HG03135 (cell line): ENCODE measurements at regions not wholly inside any gene's neighbourhood (a gene's known extent, or its start where the extent isn't known, plus 50 kb on each side); places are given as distances from the start of the nearest gene placed in this dataset.

ENCODE experiments used
- ATAC-seq: cut with Tn5 transposase; IDR thresholded peaks from one replicate; pipeline ENCODE4 v1.9.1; 2021; ENCODE audit warnings: mild to moderate bottlenecking, moderate library complexity; ENCODE audit not compliant: unreplicated experiment

DNA sequence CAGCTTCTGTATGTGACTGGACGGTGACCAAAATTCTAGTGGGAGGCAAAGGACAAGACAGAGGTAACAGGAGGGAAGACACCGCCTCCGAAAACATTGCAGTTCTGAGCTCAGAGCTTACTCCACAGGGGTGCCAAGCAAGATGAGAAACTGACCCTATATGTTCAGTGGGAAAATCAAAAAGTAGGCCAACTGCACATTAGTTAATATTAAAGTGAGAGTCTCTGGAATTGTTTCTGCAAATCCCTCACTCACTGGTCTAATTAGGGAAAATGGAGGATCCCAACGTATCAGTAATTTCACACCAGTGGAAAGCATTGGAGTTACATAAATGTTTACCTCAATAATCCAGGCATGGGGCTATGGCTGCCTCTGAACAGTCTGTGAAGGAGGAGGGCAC, 313.3 kb upstream of the KCNH8 start:
- no peak for ATAC-seq

DNA sequence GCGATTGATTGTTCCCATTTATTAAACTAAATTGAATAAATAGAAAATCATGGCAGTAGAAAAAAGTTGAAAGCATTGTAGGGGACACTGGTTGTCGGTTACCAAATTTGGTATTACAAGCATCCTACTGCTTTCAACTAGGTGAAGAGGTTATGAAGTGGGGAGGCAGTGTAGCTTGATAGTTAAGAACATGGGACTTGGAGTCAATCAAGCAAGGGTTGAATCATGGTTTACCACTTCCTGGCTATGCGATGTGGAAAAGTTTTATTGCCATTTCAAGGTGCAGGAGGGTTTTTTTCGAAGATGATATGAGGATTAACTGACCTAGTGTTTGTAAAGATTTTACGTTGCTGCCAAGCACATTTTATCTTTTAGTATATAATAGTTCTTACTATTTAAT, 318.2 kb upstream of the KCNH8 start:
- no peak for ATAC-seq

DNA sequence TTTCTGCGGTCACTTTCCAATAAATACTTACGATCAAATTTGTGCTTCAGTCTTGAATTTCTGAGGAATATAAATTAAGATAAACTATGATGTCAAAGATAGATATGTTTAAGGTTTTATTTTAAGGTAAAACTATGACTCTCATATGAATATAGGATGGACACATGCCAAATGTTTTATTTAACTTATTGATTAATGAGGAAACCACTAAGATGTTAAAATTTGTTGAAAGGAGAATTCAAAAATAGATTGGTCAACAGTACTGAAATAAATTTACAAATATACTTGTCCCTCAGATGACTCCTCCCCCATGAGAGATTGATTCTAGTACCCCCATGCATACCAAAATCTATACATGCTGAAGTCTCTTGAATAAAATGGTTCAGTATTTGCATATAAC, 319.7 kb upstream of the KCNH8 start:
- no peak for ATAC-seq

DNA sequence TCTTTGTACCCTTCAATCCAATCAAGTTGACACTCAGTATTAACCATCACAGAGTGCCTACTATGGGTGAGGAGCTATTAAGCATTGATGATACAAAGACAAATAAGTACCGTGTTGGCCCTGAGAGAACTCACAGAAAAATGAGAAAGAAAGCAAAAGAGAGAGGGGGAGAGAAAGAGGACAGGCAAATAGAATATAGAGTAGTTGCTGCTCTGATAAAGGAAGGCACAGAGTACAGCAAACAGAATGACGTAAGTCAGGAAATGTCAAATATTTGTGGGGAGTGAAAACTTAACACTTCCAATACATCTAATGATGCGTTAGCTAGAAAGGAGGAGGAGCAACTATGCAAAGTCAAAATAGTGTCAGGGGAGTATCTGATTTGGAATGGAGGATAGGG, 320.6 kb upstream of the KCNH8 start:
- ATAC-seq: no peak

DNA sequence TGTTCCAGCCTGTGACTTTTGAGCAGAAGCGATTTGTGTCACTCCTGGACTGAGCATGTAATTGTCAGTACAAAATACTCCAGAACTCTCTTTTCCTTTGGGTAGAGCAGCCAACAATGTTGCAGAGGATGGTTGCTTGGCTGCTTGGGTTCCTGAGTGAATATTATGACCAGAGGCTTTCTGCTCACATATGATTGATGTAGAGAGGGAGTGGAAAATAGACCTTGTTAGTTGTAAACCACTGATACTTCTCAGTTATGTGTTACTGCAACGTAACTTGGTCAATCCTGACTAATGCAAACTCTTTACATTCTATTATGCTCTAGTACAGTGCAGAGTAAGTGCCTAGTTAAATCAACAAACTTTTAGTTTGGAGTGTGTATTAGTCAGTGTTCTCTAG, 322.6 kb upstream of the KCNH8 start:
- ATAC-seq: no peak

DNA sequence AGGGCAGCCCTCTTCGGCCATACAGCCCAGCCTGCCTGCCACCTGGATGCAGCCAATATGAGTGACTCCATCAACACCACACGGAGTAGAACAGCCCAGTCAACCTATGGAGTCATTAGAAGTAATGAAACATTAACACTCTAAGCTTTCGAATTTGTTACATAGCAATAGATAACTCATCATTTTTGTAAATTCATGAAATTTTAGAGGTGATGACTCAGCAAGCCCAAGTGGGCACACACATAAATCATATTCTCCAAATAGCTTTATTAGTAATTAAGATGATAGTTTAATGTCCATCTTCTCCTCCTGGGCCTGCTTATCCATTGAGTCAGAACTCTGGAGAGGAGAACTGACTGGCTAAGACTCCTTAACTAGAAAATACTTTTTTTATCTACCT, 335.0 kb upstream of the KCNH8 start:
- no peak for ATAC-seq

DNA sequence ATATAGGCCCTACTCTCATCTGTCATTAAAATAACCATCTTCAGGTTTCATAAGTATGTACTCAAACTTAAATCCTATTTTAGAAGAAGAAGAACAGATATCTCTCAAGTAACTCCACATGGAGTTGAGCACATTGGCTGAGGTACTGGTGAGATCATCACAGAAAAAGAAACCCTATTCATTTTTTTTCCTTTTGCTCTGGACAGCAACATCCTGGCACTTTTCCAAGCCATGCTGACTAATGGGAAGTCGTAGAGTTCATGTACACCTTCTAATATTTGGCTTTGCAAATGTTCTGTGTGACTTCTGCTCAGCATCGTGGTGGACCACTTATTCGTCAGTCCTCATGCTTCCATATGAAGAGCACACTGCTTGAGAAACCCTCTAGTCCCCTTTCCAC, 336.0 kb upstream of the KCNH8 start:
- no peak for ATAC-seq

DNA sequence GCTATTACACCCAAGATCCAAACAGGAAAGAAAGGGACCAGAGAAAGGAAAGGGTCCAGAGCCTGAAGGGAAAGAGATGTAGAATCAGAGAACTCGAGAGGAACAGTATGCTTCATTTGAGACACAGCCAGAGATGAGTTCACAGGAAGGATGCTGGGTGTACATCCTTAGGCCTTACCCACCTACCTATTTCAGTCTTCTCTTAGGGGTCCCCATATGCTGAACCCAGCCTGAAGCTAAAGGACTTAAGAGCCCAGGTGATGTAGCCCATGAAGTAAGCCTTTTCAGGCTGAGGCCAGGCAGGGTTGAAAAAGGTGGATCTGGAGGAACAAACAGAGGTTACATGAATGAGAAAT, 338.0 kb upstream of the KCNH8 start:
- no peak for ATAC-seq

DNA sequence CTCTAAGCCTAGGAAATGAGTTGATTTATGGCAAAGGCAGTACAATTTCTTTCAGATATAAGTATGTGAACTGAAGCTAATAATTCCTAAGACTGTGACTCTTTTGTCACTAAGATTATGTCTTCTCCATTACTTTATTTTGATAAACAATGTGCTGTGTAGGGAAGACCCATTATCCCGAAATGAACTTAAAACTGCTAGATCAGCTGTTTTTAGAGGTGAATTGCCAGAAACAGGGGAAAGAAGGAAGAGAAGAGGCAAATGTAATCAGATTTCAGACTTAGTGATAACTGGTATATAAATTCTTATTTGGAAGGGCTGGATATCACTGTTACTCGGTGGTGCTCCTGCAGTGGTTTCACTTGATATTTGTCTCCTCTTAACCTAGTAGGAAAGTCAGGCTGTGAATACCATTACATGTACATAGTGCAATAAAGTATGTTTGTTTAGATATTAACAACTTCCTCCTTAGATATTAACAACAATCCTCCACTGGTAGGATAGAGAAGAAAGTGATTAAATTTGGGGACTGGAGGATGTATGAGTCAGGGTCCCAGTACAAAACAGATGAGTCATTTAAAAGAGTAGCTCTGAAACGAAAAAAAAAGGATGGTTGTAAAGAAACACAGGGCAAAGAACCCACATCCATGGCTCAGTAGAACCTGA, 338.5 kb upstream of the KCNH8 start:
- ATAC-seq: no peak

DNA sequence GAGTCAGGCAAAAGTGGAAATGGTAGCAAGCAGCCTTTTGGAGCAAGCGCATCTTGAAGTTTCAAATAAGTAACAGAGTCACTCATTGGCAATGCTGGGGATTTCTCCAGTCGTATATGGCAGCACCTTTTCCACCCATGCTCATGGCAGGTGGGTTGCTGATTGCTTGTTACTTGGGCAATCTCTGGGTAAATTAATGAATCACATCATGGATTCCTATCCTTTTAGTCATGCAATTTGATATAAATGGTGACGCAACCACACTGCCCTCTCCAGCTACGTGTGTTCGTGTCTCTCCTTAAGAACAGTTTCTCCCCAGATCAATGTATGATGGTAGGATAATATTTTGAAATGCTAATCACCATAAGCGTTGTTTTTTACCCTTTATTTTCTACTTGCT, 339.9 kb upstream of the KCNH8 start:
- no peak for ATAC-seq

DNA sequence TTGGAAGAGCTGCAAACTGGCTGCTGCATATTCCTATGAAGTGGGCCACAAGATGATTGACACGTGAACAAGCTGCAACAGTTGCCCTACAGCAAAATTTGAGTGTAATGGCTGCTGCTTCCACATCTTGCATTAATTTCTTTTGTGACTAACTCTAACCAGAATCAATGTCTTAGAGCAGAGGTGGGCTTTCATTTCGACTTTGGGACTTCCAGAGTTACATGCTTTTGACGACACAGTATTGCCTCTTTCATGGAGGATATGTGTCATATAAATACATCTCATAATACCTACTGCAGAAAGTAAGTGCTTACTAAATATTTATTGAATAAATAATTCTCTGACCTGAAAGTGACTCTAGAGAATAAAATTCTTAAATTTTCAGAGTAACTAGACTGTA, 340.7 kb upstream of the KCNH8 start:
- no peak for ATAC-seq

DNA sequence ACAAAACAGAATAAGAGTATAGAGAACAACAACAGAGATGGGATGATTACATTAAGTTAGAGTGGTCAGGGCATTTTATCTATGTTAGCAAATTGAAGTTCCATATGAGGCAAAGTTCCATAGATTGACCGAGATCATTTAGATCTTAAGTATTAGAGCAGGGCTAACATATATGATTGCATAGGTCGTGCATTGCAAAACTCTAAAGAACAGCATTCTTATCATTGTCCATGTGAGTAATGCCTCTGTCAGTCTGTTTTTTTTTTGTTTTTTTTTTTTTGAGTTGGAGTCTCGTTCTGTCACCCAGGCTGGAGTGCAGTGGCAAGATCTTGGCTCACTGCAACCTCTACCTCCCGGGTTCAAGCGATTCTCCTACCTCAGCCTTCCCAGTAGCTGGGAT, 341.7 kb upstream of the KCNH8 start:
- no peak for ATAC-seq

DNA sequence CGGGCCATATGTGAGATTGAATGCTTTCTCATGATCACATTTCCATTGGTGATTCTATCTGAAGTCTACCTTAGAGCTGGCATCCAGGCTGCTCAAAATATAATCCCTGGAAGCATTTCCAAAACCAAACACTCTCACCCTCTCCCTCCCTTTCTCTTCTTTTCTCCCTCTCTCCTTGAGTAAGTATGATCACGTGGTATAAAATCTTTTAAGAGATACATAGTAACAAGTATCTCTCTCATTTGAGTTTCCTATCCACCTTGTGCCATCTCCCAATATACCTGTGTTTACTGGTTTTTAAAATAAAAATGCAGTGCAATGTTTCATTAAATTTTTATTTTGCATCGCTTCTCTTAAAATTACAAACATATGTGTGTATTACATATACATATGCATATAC, 350.9 kb upstream of the KCNH8 start:
- ATAC-seq: no peak

DNA sequence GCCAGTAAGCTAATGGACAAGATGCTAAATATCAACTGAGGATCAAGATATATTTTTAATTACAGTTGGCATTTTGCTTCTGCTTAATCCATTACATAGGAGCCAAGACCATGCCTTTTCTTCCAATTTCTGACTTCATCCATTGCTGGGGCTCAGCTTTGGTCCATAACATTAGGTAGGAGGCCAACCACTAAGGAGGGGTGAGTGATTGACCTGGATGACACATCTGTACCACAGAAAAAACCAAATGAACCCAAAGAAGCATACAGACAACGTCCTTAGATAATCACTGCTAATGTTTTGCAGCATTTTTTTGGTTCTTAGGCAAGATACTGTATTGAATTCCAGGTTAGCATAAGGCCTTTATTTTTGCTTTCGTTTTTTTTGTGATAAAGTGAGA, 353.2 kb upstream of the KCNH8 start:
- no peak for ATAC-seq

DNA sequence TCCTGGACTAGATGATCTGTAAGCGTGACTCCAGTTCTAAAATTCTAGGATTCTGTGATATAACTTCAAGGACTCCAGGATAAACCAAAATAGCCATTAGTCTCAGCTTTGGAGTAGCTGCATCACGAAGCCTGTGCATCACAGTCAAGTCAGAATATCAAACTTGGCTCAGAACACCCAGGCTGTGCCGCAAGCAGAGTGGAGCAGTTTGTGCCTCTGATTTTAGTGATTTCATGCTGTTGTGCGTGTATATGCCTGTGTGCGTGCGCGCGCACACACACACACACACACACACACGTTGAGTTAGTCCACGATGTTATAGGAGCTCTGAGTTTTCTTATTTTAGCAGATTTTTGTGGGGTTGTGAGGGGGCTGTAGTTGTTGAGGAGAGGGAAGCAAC, 356.6 kb upstream of the KCNH8 start:
- ATAC-seq: no peak

DNA sequence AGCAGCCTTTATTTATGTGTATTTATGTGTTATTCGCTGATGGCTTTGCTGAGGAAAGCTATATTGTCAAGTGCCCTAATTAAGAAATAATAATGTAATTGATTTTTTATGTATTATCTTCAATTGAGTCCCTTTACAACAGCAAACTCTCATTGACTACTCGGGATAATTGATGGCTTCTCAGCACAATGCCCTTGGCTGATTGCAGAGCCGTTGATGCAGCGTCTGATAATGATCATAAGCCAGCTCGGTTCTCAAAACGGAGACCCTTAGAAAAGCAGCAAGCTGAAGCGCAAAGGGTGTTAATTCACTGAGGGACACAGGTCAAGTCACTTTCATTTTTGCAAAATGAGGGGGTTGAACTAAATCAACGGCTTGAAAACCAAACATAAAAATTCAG, 357.1 kb upstream of the KCNH8 start:
- ATAC-seq: no peak

DNA sequence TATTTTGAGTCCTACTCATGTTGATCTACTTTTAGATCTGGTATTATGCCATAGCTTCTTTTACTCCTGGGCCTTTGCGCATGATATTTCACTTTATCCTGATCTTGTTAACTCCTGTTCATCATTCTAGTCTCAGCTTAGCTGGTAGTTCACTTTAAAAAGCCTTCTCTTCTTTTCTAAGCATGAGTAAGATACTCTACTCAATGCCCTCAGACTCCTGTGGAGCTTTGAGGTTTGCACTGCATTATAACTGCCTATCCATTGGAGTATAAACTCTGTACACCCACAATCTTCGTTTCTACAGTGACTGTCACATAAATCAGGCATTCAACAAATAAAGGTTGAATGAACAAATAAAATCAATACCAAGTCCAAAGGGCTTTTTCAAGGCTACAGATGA, 357.9 kb upstream of the KCNH8 start:
- ATAC-seq: no peak

DNA sequence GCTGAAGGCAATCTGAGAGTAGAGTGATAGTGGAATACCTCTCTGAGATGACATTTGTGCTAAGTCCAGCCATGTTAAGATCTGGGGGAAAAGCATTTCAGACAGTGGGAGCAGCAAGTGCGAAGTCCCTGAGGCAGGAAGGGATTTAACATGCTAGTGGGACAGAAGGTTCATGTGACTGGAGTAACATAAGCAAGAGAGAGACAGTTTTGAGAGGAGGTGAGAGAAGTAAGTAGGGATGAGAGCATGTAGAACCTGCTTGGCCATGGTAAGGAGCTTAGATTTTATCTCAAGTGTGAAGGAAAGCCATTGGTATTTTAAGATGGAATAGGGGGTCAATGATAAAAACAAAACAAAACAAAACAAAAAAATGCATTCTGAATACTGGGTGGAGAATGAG, 358.6 kb upstream of the KCNH8 start:
- no peak for ATAC-seq

DNA sequence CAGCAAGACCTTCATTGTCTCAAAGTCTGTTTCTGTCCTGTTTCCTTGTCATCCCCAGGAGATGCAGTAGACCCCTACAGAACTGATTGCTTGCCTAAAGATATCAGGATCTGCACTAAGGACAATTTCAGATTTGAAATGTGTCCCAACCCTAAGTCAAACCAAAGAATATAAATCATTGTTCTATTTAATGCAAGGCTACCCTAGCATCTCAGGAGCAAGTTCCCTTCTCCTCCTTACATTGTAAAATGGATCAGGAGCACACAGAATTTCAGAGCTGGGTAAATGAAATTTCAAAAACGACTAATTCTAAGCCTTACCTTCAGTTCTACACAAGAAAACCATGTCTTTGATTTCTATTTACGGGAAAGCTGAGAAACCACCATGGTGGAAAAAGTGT, 360.9 kb upstream of the KCNH8 start:
- ATAC-seq: no peak

DNA sequence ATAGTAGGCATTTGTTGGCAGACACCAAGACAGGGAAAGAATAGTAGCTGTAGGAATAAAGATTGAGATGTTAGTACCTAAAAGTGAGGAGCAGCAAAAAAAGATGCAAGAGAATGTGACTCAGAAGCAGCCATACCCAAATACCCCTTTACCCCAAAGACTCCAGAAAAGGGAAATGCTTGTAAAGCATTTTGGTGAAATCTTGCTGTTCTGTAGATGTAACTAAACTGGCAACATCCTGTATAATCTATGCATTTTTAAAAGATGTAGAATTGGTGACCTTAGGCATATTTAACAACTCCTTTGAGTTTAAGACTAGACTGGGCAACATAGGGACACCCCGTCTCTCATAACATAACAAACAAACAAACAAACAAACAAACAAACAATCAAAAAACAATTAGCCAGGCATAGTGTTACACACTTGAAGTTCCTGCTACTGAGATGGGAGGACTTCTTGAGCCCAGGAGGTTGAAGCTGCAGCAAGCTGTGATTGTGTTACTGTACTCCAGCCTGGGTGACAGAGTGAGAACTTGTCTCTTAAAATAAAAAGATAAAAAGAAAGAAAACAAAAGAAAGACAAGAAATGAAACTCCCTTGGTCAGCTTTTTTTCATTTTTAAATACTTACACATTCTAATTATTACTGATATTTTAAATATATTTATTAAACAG, 361.5 kb upstream of the KCNH8 start:
- no peak for ATAC-seq

DNA sequence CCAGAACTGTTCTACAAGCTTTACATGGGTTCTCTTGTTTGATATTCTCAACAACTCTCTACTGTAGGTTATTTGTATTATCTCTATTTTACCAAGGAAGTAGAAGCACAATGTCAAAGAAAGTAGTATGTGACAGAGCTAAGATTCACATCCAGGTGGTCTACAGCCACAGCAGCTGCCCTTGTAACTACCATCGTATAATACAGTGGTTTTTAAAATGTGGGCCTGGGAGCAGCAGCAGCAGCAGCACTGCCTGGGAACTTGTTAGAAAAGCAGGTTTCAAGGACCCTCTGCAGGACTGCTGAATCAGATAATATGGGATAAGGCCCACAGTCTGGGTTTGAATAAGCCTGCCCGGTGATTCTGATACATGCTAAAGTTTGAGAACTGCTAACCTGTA, 357.1 kb upstream of the SATB1 start:
- ATAC-seq: no peak

DNA sequence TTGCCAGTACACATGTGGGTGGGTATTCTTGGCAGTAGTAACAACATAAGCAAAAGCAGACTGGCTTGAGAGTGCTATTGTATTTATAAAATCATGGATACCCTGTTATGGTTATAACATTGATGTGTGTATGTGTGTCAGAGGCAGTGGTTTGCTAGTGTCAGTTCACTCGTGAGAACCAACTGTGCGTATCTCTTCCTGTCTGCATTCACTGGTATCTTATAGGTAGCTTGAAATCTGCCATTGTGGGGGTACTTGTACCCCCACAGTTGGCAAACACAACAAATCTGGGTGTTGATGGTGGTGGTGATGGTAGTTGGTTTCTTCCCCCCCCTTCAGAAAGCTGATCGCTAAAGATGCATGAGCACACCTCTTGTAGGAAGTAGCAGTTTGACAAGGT, 355.8 kb upstream of the SATB1 start:
- ATAC-seq: no peak

DNA sequence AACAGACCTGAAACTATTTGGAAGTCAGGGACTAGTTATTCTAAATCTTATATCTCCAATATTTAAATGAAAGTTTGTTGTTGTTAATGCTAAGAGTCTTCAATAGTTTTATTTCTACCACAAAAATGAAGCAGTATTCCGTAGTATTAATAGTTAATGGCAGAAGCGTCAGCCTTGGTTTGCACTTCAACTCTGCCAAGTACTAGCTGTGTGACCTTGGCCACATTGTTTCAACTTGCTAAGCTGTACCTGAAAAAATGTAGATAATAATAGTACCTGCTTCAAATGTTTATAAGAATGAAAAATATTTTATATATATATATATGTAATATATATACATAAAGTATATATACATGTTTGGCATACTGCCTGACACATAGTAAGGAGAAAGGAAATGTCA, 354.6 kb upstream of the SATB1 start:
- ATAC-seq: no peak
